GM10248 (cell line): ENCODE measurements at regions not wholly inside any gene's neighbourhood (a gene's known extent, or its start where the extent isn't known, plus 50 kb on each side); places are given as distances from the start of the nearest gene placed in this dataset.

ENCODE experiments used
- CTCF ChIA-PET: fragments of 300-600 bp; sonication (Branson Sonifier 250); formaldehyde crosslinking; extraction: SDS; loops from one replicate; lab custom pipeline; 2021; ENCODE audit warnings: antibody characterized with exemption; lab: Yijun Ruan, JAX
- POLR2A ChIA-PET: fragments of 350-650 bp; sonication (Branson Sonifier 250); formaldehyde crosslinking; extraction: SDS; loops from one replicate; lab custom pipeline; 2020; ENCODE audit warnings: antibody characterized with exemption; lab: Yijun Ruan, JAX
- DNase-seq: peaks from one replicate; pipeline ENCODE4 v3.0.0; 2012; ENCODE audit errors: extremely low spot score
- CTCF ChIP-seq: IDR thresholded peaks from 2 replicates; pipeline ENCODE4 v1.5.1; 2012; ENCODE audit warnings: mild to moderate bottlenecking, low read depth; ENCODE audit errors: extremely low read depth, missing control alignments, control extremely low read depth

- no peak for TF ChIP-seq CTCF
- no peak for DNase-seq
- ChIA-PET CTCF (no interaction called here), POLR2A (no interaction called here)
Observed at GRCh38 chr4:1515156-1515555, 108.9 kb upstream of the NKX1-1 start.

- ChIA-PET POLR2A (no interaction called here), CTCF (no interaction called here)
- TF ChIP-seq CTCF = no peak
- no peak for DNase-seq
Observed at GRCh38 chr4:1514612-1515011, 108.4 kb upstream of the NKX1-1 start.

GRCh38 chr4:1513936-1514483 is 107.8 kb upstream of the NKX1-1 start:
- no peak for DNase-seq
- CTCF ChIA-PET = interaction anchor here (1.4 kb wide), 1 partner anchor 158 kb away, joined by 4 read pairs; no protein-coding TSS in a partner anchor
- no peak for TF ChIP-seq CTCF
- POLR2A ChIA-PET = no interaction called here

GRCh38 chr4:1512738-1513660 is 106.8 kb upstream of the NKX1-1 start:
- POLR2A ChIA-PET = no interaction called here
- DNase-seq = no peak
- peak; percentile 23 for TF ChIP-seq CTCF
- CTCF ChIA-PET = interaction anchor here (1.4 kb wide), 1 partner anchor 157 kb away, joined by 4 read pairs; no protein-coding TSS in a partner anchor

GRCh38 chr4:1512051-1512737 is 106.0 kb upstream of the NKX1-1 start:
- no peak for DNase-seq
- POLR2A ChIA-PET = no interaction called here
- TF ChIP-seq CTCF = no peak
- CTCF ChIA-PET = interaction anchor here (0.8 kb wide), 1 partner anchor 120 kb away, joined by 3 read pairs; no protein-coding TSS in a partner anchor

- TF ChIP-seq CTCF = no peak
- CTCF ChIA-PET = interaction anchor here (0.8 kb wide), 1 partner anchor 120 kb away, joined by 3 read pairs; no protein-coding TSS in a partner anchor
- DNase-seq = no peak
- POLR2A ChIA-PET = no interaction called here
Observed at GRCh38 chr4:1511441-1512041, 105.3 kb upstream of the NKX1-1 start.
